SK-N-SH treated with all-trans-retinoic acid at 6 μM for 48 hours (cell line): ENCODE measurements at regions not wholly inside any gene's neighbourhood (a gene's known extent, or its start where the extent isn't known, plus 50 kb on each side); places are given as distances from the start of the nearest gene placed in this dataset.

Experiments
- CREB5 ChIP-seq: fragments of 250-450 bp; sonication (Bioruptor Pico); IDR thresholded peaks from 2 replicates; pipeline ENCODE4 v1.5.1; 2020; ENCODE audit warnings: low read depth, mild to moderate bottlenecking, moderate library complexity
- GLIS3 ChIP-seq: fragments of 250-450 bp; sonication (Bioruptor Pico); IDR thresholded peaks from 2 replicates; pipeline ENCODE4 v1.5.0; 2020; ENCODE audit warnings: mild to moderate bottlenecking, moderate library complexity
- PPARA ChIP-seq: fragments of 250-450 bp; sonication (Bioruptor Pico); IDR thresholded peaks from 2 replicates; pipeline ENCODE4 v1.5.0; 2020; ENCODE audit warnings: mild to moderate bottlenecking, borderline replicate concordance
- RARB ChIP-seq: fragments of 250-450 bp; sonication (Bioruptor Pico); IDR thresholded peaks from 2 replicates; pipeline ENCODE4 v1.8.0; 2021; ENCODE audit warnings: mild to moderate bottlenecking, moderate library complexity
- TCF4 ChIP-seq: fragments of 250-450 bp; sonication (Bioruptor Pico); IDR thresholded peaks from 2 replicates; pipeline ENCODE4 v1.8.0; 2021; ENCODE audit warnings: mild to moderate bottlenecking, moderate library complexity, borderline replicate concordance
- TOX ChIP-seq: fragments of 250-450 bp; sonication (Bioruptor Pico); IDR thresholded peaks from 2 replicates; pipeline ENCODE4 v1.8.0; 2021; ENCODE audit warnings: mild to moderate bottlenecking, moderate library complexity, borderline replicate concordance
- ZC3H10 ChIP-seq: fragments of 250-450 bp; sonication (Bioruptor Pico); IDR thresholded peaks from 2 replicates; pipeline ENCODE4 v1.5.1; 2021; ENCODE audit warnings: mild to moderate bottlenecking, moderate library complexity
- ZFP3 ChIP-seq: fragments of 250-450 bp; sonication (Bioruptor Pico); IDR thresholded peaks from 2 replicates; pipeline ENCODE4 v1.5.0; 2020; ENCODE audit warnings: mild to moderate bottlenecking, moderate library complexity
- ZFP30 ChIP-seq: fragments of 450-650 bp; formaldehyde crosslinking; IDR thresholded peaks from 2 replicates; pipeline ENCODE4 v1.5.0; 2022; ENCODE audit warnings: mild to moderate bottlenecking, moderate library complexity
- ZNF565 ChIP-seq: fragments of 450-650 bp; formaldehyde crosslinking; conservative IDR thresholded peaks from 2 replicates; pipeline ENCODE4 v1.5.0; 2020; ENCODE audit warnings: low read depth, mild to moderate bottlenecking, moderate library complexity
- ZNF8 ChIP-seq: fragments of 450-650 bp; formaldehyde crosslinking; IDR thresholded peaks from 2 replicates; pipeline ENCODE4 v1.5.0; 2020; ENCODE audit warnings: mild to moderate bottlenecking, moderate library complexity
- TF ChIP-seq, protein P1 (sequence below): fragments of 250-450 bp; sonication (Bioruptor Pico); IDR thresholded peaks from 2 replicates; pipeline ENCODE4 v1.8.0; 2020; ENCODE audit warnings: mild to moderate bottlenecking, moderate library complexity, borderline replicate concordance
- TF ChIP-seq, protein P2 (sequence below): fragments of 250-450 bp; sonication (Bioruptor Pico); IDR thresholded peaks from 2 replicates; pipeline ENCODE4 v1.5.1; 2021; ENCODE audit warnings: mild to moderate bottlenecking, moderate library complexity
- TF ChIP-seq, protein P3 (sequence below): fragments of 250-450 bp; sonication (Bioruptor Pico); IDR thresholded peaks from 2 replicates; pipeline ENCODE4 v1.8.0; 2021; ENCODE audit warnings: low read depth, mild to moderate bottlenecking, moderate library complexity, borderline replicate concordance

DNA sequence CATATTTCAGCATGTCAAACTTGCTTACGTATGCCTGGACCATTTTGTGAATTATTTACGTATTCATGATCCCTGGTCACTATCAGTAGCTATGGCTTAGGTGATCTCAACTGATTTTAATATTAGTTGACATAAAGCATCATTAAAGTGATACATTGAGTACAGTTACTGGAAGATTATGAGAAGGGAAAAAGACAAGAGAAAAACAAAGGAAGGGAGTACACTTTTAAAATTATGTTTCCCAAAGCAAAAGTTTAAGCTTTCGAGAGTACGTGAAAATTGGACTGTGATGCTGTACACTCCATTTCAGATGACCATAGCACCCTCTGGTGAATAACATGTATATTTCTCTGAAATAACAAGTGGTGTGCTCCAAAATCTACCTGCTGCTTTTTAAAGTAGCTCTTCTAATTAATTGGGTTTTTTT lies 215.0 kb upstream of the HSF2 start:
- TF ChIP-seq ZC3H10 (no peak), ZNF8 (CRISPR knock-in tag) (no peak), GLIS3 (CRISPR knock-in tag) (no peak), PPARA (CRISPR knock-in tag) (no peak), ZNF565 (CRISPR knock-in tag) (no peak), ZFP3 (CRISPR knock-in tag) (no peak), CREB5 (CRISPR knock-in tag) (no peak), RARB (no peak), ZFP30 (CRISPR knock-in tag) (no peak), TOX (CRISPR knock-in tag) (no peak), TCF4 (CRISPR knock-in tag) (no peak)
- TF ChIP-seq, protein P1, sequence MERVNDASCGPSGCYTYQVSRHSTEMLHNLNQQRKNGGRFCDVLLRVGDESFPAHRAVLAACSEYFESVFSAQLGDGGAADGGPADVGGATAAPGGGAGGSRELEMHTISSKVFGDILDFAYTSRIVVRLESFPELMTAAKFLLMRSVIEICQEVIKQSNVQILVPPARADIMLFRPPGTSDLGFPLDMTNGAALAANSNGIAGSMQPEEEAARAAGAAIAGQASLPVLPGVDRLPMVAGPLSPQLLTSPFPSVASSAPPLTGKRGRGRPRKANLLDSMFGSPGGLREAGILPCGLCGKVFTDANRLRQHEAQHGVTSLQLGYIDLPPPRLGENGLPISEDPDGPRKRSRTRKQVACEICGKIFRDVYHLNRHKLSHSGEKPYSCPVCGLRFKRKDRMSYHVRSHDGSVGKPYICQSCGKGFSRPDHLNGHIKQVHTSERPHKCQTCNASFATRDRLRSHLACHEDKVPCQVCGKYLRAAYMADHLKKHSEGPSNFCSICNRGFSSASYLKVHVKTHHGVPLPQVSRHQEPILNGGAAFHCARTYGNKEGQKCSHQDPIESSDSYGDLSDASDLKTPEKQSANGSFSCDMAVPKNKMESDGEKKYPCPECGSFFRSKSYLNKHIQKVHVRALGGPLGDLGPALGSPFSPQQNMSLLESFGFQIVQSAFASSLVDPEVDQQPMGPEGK (CRISPR knock-in tag): no peak
- TF ChIP-seq, protein P2, sequence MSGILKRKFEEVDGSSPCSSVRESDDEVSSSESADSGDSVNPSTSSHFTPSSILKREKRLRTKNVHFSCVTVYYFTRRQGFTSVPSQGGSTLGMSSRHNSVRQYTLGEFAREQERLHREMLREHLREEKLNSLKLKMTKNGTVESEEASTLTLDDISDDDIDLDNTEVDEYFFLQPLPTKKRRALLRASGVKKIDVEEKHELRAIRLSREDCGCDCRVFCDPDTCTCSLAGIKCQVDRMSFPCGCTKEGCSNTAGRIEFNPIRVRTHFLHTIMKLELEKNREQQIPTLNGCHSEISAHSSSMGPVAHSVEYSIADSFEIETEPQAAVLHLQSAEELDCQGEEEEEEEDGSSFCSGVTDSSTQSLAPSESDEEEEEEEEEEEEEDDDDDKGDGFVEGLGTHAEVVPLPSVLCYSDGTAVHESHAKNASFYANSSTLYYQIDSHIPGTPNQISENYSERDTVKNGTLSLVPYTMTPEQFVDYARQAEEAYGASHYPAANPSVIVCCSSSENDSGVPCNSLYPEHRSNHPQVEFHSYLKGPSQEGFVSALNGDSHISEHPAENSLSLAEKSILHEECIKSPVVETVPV (CRISPR knock-in tag): no peak
- TF ChIP-seq, protein P3, sequence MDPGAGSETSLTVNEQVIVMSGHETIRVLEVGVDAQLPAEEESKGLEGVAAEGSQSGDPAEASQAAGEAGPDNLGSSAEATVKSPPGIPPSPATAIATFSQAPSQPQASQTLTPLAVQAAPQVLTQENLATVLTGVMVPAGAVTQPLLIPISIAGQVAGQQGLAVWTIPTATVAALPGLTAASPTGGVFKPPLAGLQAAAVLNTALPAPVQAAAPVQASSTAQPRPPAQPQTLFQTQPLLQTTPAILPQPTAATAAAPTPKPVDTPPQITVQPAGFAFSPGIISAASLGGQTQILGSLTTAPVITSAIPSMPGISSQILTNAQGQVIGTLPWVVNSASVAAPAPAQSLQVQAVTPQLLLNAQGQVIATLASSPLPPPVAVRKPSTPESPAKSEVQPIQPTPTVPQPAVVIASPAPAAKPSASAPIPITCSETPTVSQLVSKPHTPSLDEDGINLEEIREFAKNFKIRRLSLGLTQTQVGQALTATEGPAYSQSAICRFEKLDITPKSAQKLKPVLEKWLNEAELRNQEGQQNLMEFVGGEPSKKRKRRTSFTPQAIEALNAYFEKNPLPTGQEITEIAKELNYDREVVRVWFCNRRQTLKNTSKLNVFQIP (CRISPR knock-in tag): no peak
